ENCODE measurements at regions not wholly inside any gene's neighbourhood (a gene's known extent, or its start where the extent isn't known, plus 50 kb on each side); places are given as distances from the start of the nearest gene placed in this dataset.
A peak's percentile ranks its signal among the peaks of the same experiment; 100 is the strongest.

- no peak overlapping the region for H3K4me3 ChIP-seq (ENCODE audit: low read depth, low read length)
- H3K9me3 ChIP-seq (ENCODE audit: control insufficient read depth, insufficient read depth, low read depth, low read length) = no peaks in the 10 kb centered on the region
- no peaks in the 10 kb centered on the region for H3K36me3 ChIP-seq (ENCODE audit: control insufficient read depth in 2 of 2, insufficient read depth in 1 of 2, low read length in 2 of 2)
- H3K4me1 ChIP-seq (ENCODE audit: control insufficient read depth, insufficient read depth, low read length) = peaks cover 12% of the 10 kb centered on the region
- 0 out of 2 replicates have a peak overlapping the region, but pooled peaks have one; percentile 5 for H3K27ac ChIP-seq (ENCODE audit: extremely low read depth, low read depth, low read length)
- POLR2A ChIA-PET = no interaction called here
- CTCF ChIA-PET = no interaction called here
- TF ChIP-seq ZNF121 (tag by site-specific recombination; IDR thresholded peaks at IDR 0.05) = no peak
- TF ChIP-seq ZNF416 (tag by site-specific recombination; IDR thresholded peaks at IDR 0.05) = peak; percentile 88; the same call in 1 of the 2 replicates
- no peak for TF ChIP-seq ZNF792 (tag by site-specific recombination; IDR thresholded peaks at IDR 0.05)
- no peak for TF ChIP-seq ZNF549 (tag by site-specific recombination; IDR thresholded peaks at IDR 0.05)
- no peak for TF ChIP-seq GLIS1 (tag by site-specific recombination; IDR thresholded peaks at IDR 0.05)
- 0 out of 2 replicates have a peak, but pooled peaks have one; percentile 19 for TF ChIP-seq ZNF366 (tag by site-specific recombination; conservative IDR thresholded peaks at IDR 0.05)
- TF ChIP-seq ZNF274 (IDR thresholded peaks at IDR 0.05; ENCODE audit: low read length) = no peak
- TF ChIP-seq ZNF274 (tag by site-specific recombination; IDR thresholded peaks at IDR 0.05; ENCODE audit: borderline replicate concordance) = no peak
- no peak for TF ChIP-seq ZBTB26 (tag by site-specific recombination; optimal IDR thresholded peaks at IDR 0.05)
- no peak for TF ChIP-seq GFI1B (tag by site-specific recombination; IDR thresholded peaks at IDR 0.05)
- TF ChIP-seq ZNF488 (tag by site-specific recombination; IDR thresholded peaks at IDR 0.05) = 0 out of 2 replicates have a peak, but pooled peaks have one; percentile 34
- 0 out of 2 replicates have a peak, but pooled peaks have one; percentile 18 for TF ChIP-seq ZNF629 (tag by site-specific recombination; IDR thresholded peaks at IDR 0.05)
- TF ChIP-seq TSHZ1 (tag by site-specific recombination; IDR thresholded peaks at IDR 0.05; ENCODE audit: borderline replicate concordance) = 0 out of 2 replicates have a peak, but pooled peaks have one; percentile 48
- no peak for TF ChIP-seq ZBTB21 (tag by site-specific recombination; IDR thresholded peaks at IDR 0.05)
- TF ChIP-seq ZNF843 (tag by site-specific recombination; IDR thresholded peaks at IDR 0.05) = peak; percentile 88
- TF ChIP-seq ZNF514 (tag by site-specific recombination; IDR thresholded peaks at IDR 0.05) = no peak
- TF ChIP-seq AEBP2 (tag by site-specific recombination; IDR thresholded peaks at IDR 0.05; ENCODE audit: borderline replicate concordance) = no peak
- TF ChIP-seq ZBTB17 (tag by site-specific recombination; IDR thresholded peaks at IDR 0.05) = peak; percentile 41; the same call in 1 of the 2 replicates
- TF ChIP-seq ZXDB (tag by site-specific recombination; IDR thresholded peaks at IDR 0.05) = peak; percentile 80
- TF ChIP-seq OSR2 (tag by site-specific recombination; IDR thresholded peaks at IDR 0.05) = peak; percentile 38; the same call in 1 of the 2 replicates
- TF ChIP-seq ZNF335 (tag by site-specific recombination; conservative IDR thresholded peaks at IDR 0.05) = peak; percentile 30; the same call in 1 of the 2 replicates
- peak; percentile 86 for TF ChIP-seq FEZF1 (tag by site-specific recombination; IDR thresholded peaks at IDR 0.05)
- TF ChIP-seq ZNF112 (tag by site-specific recombination; IDR thresholded peaks at IDR 0.05) = no peak
- no peak for TF ChIP-seq ZNF16 (tag by site-specific recombination; IDR thresholded peaks at IDR 0.05; ENCODE audit: low read depth)
- no peak for TF ChIP-seq ZNF26 (tag by site-specific recombination; IDR thresholded peaks at IDR 0.05)
- TF ChIP-seq ZNF670 (tag by site-specific recombination; IDR thresholded peaks at IDR 0.05; ENCODE audit: low read depth) = no peak
- TF ChIP-seq ZNF580 (tag by site-specific recombination; IDR thresholded peaks at IDR 0.05) = no peak
- TF ChIP-seq ZNF701 (tag by site-specific recombination; IDR thresholded peaks at IDR 0.05) = no peak
- peak; percentile 78 for TF ChIP-seq ZEB2 (tag by site-specific recombination; IDR thresholded peaks at IDR 0.05)
- TF ChIP-seq ZNF621 (tag by site-specific recombination; IDR thresholded peaks at IDR 0.05) = no peak
- TF ChIP-seq ZBTB20 (tag by site-specific recombination; IDR thresholded peaks at IDR 0.05) = 0 out of 2 replicates have a peak, but pooled peaks have one; percentile 39
Measured at GRCh38 chr18:10169064-10169562, 255.3 kb downstream of the VAPA start.
